Body of pancreas (tissue), 4 donors: ENCODE measurements at regions not wholly inside any gene's neighbourhood (a gene's known extent, or its start where the extent isn't known, plus 50 kb on each side); places are given as distances from the start of the nearest gene placed in this dataset.

Source experiments
- POLR2A ChIP-seq, 3 donors: fragments of 450-650 bp; IDR thresholded peaks; one replicate each; pipeline ENCODE4 v1.6.1; 2016; ENCODE audit warnings: antibody characterized with exemption in 3 of 3, mild to moderate bottlenecking in 2 of 3
- TF ChIP-seq, protein P1 (sequence below), 7 experiments: fragments of 450-650 bp in 4 of 7; fragments of 200-600 bp in 3 of 7; sonication (generic) in 3 of 7; IDR thresholded peaks; one replicate each; pipeline ENCODE4 v1.5.1; 2016 to 2019; ENCODE audit warnings: antibody characterized with exemption in 7 of 7

GRCh38 chr4:103802766-103803165 lies 83.0 kb upstream of the TACR3 start:
- TF ChIP-seq, protein P1, sequence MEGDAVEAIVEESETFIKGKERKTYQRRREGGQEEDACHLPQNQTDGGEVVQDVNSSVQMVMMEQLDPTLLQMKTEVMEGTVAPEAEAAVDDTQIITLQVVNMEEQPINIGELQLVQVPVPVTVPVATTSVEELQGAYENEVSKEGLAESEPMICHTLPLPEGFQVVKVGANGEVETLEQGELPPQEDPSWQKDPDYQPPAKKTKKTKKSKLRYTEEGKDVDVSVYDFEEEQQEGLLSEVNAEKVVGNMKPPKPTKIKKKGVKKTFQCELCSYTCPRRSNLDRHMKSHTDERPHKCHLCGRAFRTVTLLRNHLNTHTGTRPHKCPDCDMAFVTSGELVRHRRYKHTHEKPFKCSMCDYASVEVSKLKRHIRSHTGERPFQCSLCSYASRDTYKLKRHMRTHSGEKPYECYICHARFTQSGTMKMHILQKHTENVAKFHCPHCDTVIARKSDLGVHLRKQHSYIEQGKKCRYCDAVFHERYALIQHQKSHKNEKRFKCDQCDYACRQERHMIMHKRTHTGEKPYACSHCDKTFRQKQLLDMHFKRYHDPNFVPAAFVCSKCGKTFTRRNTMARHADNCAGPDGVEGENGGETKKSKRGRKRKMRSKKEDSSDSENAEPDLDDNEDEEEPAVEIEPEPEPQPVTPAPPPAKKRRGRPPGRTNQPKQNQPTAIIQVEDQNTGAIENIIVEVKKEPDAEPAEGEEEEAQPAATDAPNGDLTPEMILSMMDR (IDR thresholded peaks at IDR 0.05) = no peak
- TF ChIP-seq POLR2A (IDR thresholded peaks at IDR 0.05) = no peak
